ENCODE measurements at regions not wholly inside any gene's neighbourhood (a gene's known extent, or its start where the extent isn't known, plus 50 kb on each side); places are given as distances from the start of the nearest gene placed in this dataset.

DNA sequence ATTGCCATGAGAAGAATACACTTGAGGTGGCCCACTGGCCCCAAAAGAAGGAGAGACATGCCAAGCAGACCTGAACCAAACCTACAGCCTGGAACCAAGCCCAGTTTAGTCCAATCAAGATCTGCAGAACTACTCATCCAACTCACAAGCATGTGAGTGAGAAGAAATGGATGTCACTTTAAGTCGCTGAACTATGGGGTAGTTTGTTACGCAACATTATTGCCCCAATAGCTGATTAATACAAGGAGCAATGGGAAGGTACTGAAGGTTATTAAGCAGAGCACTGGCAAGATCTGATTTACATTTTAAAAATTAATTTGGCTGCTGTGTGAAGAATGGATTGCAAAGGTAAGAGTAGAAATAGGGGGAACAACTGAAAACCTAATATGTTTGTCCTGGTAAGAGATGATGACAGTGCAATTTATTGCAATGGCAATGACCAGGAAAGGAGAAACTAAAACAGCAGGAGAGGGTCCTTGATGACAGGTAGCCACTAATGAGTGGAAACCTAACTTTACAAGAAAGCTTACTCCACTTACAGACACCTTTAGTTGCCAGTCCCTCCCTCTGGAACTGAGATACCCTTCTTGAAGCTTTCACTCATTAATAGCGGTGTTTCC, 132.9 kb upstream of the GRIA1 start:
- TF ChIP-seq, protein P1, sequence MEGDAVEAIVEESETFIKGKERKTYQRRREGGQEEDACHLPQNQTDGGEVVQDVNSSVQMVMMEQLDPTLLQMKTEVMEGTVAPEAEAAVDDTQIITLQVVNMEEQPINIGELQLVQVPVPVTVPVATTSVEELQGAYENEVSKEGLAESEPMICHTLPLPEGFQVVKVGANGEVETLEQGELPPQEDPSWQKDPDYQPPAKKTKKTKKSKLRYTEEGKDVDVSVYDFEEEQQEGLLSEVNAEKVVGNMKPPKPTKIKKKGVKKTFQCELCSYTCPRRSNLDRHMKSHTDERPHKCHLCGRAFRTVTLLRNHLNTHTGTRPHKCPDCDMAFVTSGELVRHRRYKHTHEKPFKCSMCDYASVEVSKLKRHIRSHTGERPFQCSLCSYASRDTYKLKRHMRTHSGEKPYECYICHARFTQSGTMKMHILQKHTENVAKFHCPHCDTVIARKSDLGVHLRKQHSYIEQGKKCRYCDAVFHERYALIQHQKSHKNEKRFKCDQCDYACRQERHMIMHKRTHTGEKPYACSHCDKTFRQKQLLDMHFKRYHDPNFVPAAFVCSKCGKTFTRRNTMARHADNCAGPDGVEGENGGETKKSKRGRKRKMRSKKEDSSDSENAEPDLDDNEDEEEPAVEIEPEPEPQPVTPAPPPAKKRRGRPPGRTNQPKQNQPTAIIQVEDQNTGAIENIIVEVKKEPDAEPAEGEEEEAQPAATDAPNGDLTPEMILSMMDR (IDR thresholded peaks at IDR 0.05): no peak
- TF ChIP-seq POLR2A (IDR thresholded peaks at IDR 0.05): no peak

All from right lobe of liver (tissue), 4 donors.